ENCODE measurements at regions not wholly inside any gene's neighbourhood (a gene's known extent, or its start where the extent isn't known, plus 50 kb on each side); places are given as distances from the start of the nearest gene placed in this dataset.

GRCh38 chr12:83865431-83865830 is 1047.2 kb downstream of the SLC6A15 start:
- Histone ChIP-seq H3K27ac (ENCODE audit: extremely low read depth, low read depth, low read length) (no peak overlapping the region), H3K36me3 (ENCODE audit: control insufficient read depth in 2 of 2, insufficient read depth in 1 of 2, low read length in 2 of 2) (no peaks in the 10 kb centered on the region), H3K4me3 (ENCODE audit: low read depth, low read length) (no peak overlapping the region), H3K4me1 (ENCODE audit: control insufficient read depth, insufficient read depth, low read length) (no peaks in the 10 kb centered on the region), H3K9me3 (ENCODE audit: control insufficient read depth, insufficient read depth, low read depth, low read length) (no peaks in the 10 kb centered on the region)
- POLR2A ChIA-PET, result no interaction called here
- TF ChIP-seq ZNF112 (tag by site-specific recombination; IDR thresholded peaks at IDR 0.05) (no peak), ZNF239 (tag by site-specific recombination; IDR thresholded peaks at IDR 0.05) (no peak), ZNF433 (tag by site-specific recombination; IDR thresholded peaks at IDR 0.05; ENCODE audit: low read depth) (no peak), ZBTB7A (tag by site-specific recombination; IDR thresholded peaks at IDR 0.05; ENCODE audit: low read depth) (no peak), SCRT2 (tag by site-specific recombination; IDR thresholded peaks at IDR 0.05) (no peak), ZBTB10 (tag by site-specific recombination; IDR thresholded peaks at IDR 0.05) (no peak), GFI1B (tag by site-specific recombination; IDR thresholded peaks at IDR 0.05) (no peak), ZNF600 (tag by site-specific recombination; IDR thresholded peaks at IDR 0.05) (no peak), ZNF544 (tag by site-specific recombination; IDR thresholded peaks at IDR 0.05) (no peak), ZNF777 (tag by site-specific recombination; IDR thresholded peaks at IDR 0.05; ENCODE audit: borderline replicate concordance) (no peak), SALL2 (tag by site-specific recombination; IDR thresholded peaks at IDR 0.05; ENCODE audit: borderline replicate concordance) (no peak)
- CTCF ChIA-PET, result interaction anchor here (0.6 kb wide), 1 partner anchor 29 kb away, joined by 3 read pairs; no protein-coding TSS in a partner anchor

GRCh38 chr12:83864054-83864453 is 1048.5 kb downstream of the SLC6A15 start:
- Histone ChIP-seq H3K27ac (ENCODE audit: extremely low read depth, low read depth, low read length) (no peak overlapping the region), H3K9me3 (ENCODE audit: control insufficient read depth, insufficient read depth, low read depth, low read length) (no peaks in the 10 kb centered on the region), H3K36me3 (ENCODE audit: control insufficient read depth in 2 of 2, insufficient read depth in 1 of 2, low read length in 2 of 2) (no peaks in the 10 kb centered on the region), H3K4me1 (ENCODE audit: control insufficient read depth, insufficient read depth, low read length) (no peaks in the 10 kb centered on the region), H3K4me3 (ENCODE audit: low read depth, low read length) (no peak overlapping the region)
- TF ChIP-seq ZNF501 (tag by site-specific recombination; IDR thresholded peaks at IDR 0.05), result no peak
- TF ChIP-seq ZNF221 (tag by site-specific recombination; IDR thresholded peaks at IDR 0.05; ENCODE audit: borderline replicate concordance), result no peak
- TF ChIP-seq ZBTB44 (tag by site-specific recombination; IDR thresholded peaks at IDR 0.05), result no peak
- TF ChIP-seq ZNF544 (tag by site-specific recombination; IDR thresholded peaks at IDR 0.05), result no peak
- TF ChIP-seq ZNF629 (tag by site-specific recombination; IDR thresholded peaks at IDR 0.05), result no peak
- TF ChIP-seq ZBTB49 (tag by site-specific recombination; IDR thresholded peaks at IDR 0.05; ENCODE audit: low read depth), result no peak
- TF ChIP-seq YY1 (tag by site-specific recombination; IDR thresholded peaks at IDR 0.05), result no peak
- no peak for TF ChIP-seq HOXD13 (CRISPR knock-in tag; IDR thresholded peaks at IDR 0.05; ENCODE audit: borderline replicate concordance)
- TF ChIP-seq GLI2 (tag by site-specific recombination; IDR thresholded peaks at IDR 0.05; ENCODE audit: borderline replicate concordance, low read depth), result no peak
- POLR2A ChIA-PET, result no interaction called here
- CTCF ChIA-PET, result no interaction called here
